B cell (primary cell): ENCODE measurements at regions not wholly inside any gene's neighbourhood (a gene's known extent, or its start where the extent isn't known, plus 50 kb on each side); places are given as distances from the start of the nearest gene placed in this dataset.

ENCODE experiments used
- EZH2 ChIP-seq: IDR thresholded peaks from 2 replicates; pipeline ENCODE4 v1.6.1; 2012; ENCODE audit warnings: borderline replicate concordance, low read depth, mild to moderate bottlenecking, moderate library complexity, low read length; ENCODE audit not compliant: insufficient read depth, poor library complexity, severe bottlenecking
- TF ChIP-seq, protein P1 (sequence below): fragments of 200-600 bp; IDR thresholded peaks from one replicate; pipeline ENCODE4 v1.8.0; 2022; ENCODE audit warnings: antibody characterized with exemption, mild to moderate bottlenecking

DNA sequence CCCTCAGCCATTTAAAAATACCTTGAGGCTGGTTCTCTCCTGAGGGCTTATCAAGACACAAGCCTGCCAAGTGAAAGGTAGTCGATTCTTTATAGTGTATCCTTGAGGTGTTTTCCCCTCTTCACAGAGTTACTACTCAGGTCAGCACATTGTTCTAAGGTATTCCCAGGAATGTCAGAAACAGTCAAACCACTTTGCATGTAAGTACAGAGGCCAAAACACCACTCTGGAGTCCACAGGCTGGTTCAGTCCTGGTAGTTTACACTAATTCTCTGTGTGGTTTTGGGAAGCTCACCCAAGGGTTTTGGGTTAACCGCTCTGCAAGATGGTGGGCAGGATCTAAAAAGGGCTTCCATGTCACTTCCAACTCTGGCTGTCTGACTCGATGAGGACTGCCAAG lies 162.3 kb upstream of the PPP2R2B start:
- TF ChIP-seq, protein P1, sequence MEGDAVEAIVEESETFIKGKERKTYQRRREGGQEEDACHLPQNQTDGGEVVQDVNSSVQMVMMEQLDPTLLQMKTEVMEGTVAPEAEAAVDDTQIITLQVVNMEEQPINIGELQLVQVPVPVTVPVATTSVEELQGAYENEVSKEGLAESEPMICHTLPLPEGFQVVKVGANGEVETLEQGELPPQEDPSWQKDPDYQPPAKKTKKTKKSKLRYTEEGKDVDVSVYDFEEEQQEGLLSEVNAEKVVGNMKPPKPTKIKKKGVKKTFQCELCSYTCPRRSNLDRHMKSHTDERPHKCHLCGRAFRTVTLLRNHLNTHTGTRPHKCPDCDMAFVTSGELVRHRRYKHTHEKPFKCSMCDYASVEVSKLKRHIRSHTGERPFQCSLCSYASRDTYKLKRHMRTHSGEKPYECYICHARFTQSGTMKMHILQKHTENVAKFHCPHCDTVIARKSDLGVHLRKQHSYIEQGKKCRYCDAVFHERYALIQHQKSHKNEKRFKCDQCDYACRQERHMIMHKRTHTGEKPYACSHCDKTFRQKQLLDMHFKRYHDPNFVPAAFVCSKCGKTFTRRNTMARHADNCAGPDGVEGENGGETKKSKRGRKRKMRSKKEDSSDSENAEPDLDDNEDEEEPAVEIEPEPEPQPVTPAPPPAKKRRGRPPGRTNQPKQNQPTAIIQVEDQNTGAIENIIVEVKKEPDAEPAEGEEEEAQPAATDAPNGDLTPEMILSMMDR, result no peak
- no peak for TF ChIP-seq EZH2
